Effector memory CD4-positive, alpha-beta T cell (primary cell): ENCODE measurements at regions not wholly inside any gene's neighbourhood (a gene's known extent, or its start where the extent isn't known, plus 50 kb on each side); places are given as distances from the start of the nearest gene placed in this dataset.

Experiments used
- DNase-seq, 3 donors: peaks; one replicate each; pipeline ENCODE4 v3.0.0-alpha.2; 2020
- H3K27ac ChIP-seq: 2 replicates; pipeline ENCODE4 v1.7.0; 2013; ENCODE audit warnings: mild to moderate bottlenecking, low read length, moderate library complexity; ENCODE audit not compliant: insufficient read depth, poor library complexity, severe bottlenecking
- H3K27me3 ChIP-seq: replicated peaks from 2 replicates; pipeline ENCODE4 v1.7.0; 2013; ENCODE audit warnings: mild to moderate bottlenecking, low read length; ENCODE audit not compliant: insufficient read depth, control insufficient read depth, poor library complexity, severe bottlenecking
- H3K36me3 ChIP-seq: 2 replicates; pipeline ENCODE4 v1.7.0; 2013; ENCODE audit warnings: mild to moderate bottlenecking, low read length, moderate library complexity; ENCODE audit not compliant: control insufficient read depth, insufficient read depth
- H3K4me1 ChIP-seq: 2 replicates; pipeline ENCODE4 v1.7.0; 2013; ENCODE audit warnings: low read length, mild to moderate bottlenecking; ENCODE audit not compliant: control insufficient read depth, insufficient read depth, poor library complexity, severe bottlenecking
- H3K4me3 ChIP-seq: 2 replicates; pipeline ENCODE4 v1.7.0; 2013; ENCODE audit warnings: low read length, low read depth, mild to moderate bottlenecking; ENCODE audit not compliant: insufficient read depth, poor library complexity, severe bottlenecking
- H3K9me3 ChIP-seq: 2 replicates; pipeline ENCODE4 v1.7.0; 2013; ENCODE audit warnings: mild to moderate bottlenecking, low read length, moderate library complexity; ENCODE audit not compliant: control insufficient read depth

DNA sequence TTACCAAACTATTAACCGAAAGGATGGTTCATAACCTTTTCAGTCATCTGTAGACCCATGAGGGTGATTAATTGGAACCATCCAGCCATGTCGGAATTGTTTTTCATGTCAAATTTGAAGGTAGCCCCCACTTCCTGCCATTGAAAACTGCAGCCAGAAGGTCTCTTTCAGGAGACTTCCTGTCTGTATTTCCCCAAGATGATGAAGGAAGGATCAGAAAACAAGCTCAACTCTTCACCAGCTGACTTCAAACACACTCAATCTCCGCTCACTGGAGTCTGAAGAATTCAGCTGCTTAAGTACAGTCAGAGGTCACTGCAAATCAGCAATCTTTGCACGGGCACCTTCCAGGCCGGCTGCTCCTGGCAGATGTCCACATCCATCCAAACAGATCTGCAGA, 291.7 kb upstream of the NPVF start:
- Histone ChIP-seq H3K4me1 (no peaks in the 10 kb centered on the region), H3K9me3 (no peaks in the 10 kb centered on the region), H3K27ac (no peak overlapping the region), H3K36me3 (no peaks in the 10 kb centered on the region), H3K4me3 (no peak overlapping the region), H3K27me3 (no peaks in the 10 kb centered on the region)
- no peak for DNase-seq

DNA sequence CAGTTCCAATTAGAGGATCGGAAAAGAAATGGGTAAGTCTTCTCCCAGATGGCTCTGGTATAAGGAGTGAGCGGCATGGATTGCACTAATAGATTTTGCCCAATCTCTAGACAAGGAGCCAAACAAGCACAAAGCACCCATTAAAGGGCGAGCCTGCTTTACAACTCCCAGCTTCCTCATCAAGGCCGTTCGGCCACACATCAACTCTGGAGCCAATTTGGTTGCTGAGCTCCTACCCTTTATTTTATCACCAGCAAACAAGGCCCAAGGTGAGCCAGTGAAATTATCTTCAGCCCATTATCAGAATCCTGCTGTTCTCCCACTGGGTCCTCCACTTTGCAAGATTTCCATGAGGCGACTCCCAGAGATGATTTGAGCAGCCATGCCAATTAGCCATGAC, 292.2 kb upstream of the NPVF start:
- Histone ChIP-seq H3K9me3 (no peaks in the 10 kb centered on the region), H3K27me3 (no peaks in the 10 kb centered on the region), H3K36me3 (no peaks in the 10 kb centered on the region), H3K4me3 (no peak overlapping the region), H3K27ac (no peak overlapping the region), H3K4me1 (no peaks in the 10 kb centered on the region)
- DNase-seq = no peak

DNA sequence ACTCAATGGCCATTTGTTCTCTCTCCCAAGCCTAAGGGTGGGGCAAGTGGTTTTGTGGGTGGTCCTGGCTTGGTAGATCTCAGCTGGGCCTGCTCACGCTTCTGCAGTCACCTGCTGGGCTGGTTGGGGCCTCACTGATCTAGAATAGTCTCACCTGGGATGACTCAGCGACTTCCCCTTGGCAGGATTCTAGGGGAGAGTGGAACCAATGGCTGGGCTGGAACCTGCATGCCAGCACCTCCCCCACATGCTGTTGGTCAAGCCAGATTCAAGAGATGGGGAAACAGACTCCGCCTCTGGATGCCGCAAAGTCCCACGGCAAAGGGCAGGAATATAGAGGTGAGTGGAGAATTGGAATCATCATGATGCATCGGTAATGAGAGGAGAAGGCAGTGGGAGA, 292.9 kb upstream of the NPVF start:
- Histone ChIP-seq H3K27ac (no peak overlapping the region), H3K36me3 (no peaks in the 10 kb centered on the region), H3K4me1 (no peaks in the 10 kb centered on the region), H3K27me3 (no peaks in the 10 kb centered on the region), H3K4me3 (no peak overlapping the region), H3K9me3 (no peaks in the 10 kb centered on the region)
- no peak for DNase-seq

DNA sequence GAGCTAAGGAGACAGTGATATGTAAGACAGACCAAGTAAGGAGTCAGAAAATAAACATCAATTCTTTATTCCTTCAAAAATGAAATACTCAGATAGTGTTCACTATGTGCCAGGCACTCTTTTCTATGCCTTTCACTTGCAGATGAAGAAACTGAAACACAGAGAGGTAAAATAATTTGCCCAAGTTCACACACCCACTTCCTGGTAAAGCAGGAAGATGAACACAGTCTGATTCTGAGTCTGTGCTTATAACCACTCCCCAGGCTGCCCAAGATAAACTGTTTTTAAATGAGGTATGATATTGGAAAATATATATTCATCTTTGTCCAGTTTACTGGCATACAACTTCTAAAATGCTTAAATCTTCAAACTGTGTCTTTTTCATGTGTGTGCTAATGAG, 294.4 kb upstream of the NPVF start:
- no peak overlapping the region for H3K27ac ChIP-seq
- H3K9me3 ChIP-seq = no peaks in the 10 kb centered on the region
- no peaks in the 10 kb centered on the region for H3K4me1 ChIP-seq
- no peaks in the 10 kb centered on the region for H3K36me3 ChIP-seq
- no peak overlapping the region for H3K4me3 ChIP-seq
- DNase-seq = no peak
- H3K27me3 ChIP-seq = no peaks in the 10 kb centered on the region

DNA sequence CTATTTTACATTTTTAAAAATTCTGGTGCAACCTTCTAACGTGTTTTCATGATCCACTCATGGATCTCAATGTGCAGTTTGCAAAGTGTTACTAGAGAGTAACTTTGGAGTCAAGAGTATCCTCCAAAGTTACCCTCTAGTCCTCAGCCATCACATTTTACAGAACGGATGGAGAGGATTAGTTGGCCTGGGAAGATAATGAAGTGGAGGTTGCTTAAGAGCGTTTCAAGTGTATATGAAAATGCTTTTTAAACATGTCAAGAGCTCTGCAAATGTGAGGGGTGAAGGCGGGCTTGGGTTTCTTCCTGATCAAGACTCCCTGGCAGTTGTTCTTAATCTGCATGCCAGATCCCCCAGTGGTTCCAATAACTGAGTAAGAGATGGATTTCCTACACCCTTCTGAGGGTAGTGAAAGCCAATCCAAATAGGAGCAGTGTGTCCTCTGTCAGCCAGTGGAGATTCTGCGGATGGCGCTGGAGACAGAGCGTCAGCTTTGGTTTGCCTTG, 299.4 kb upstream of the NPVF start:
- H3K4me3 ChIP-seq = no peak overlapping the region
- DNase-seq = no peak
- no peaks in the 10 kb centered on the region for H3K27me3 ChIP-seq
- H3K4me1 ChIP-seq = no peaks in the 10 kb centered on the region
- H3K9me3 ChIP-seq = no peaks in the 10 kb centered on the region
- H3K27ac ChIP-seq = no peak overlapping the region
- H3K36me3 ChIP-seq = no peaks in the 10 kb centered on the region

DNA sequence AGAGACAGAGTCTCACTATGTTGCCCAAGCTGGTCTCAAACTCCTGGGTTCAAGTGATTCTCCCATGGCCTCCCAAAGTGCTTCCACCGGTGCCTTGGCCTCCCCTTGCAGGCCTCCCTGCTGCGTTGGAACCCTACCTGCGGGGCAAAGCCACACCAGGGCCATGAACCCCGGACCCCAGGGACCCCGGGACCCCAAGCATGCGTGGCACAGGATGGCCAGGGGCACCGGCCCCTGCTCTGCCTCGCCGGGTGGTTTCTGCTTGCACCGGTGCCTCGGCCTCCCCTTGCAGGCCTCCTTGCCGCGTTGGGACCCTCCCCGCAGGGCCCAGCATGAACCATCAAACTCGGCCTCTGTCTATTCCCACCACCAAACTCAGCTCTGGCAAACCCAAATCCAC, 301.0 kb upstream of the NPVF start:
- Histone ChIP-seq H3K36me3 (no peaks in the 10 kb centered on the region), H3K27ac (no peak overlapping the region), H3K27me3 (no peaks in the 10 kb centered on the region), H3K4me3 (no peak overlapping the region), H3K9me3 (no peaks in the 10 kb centered on the region), H3K4me1 (no peaks in the 10 kb centered on the region)
- DNase-seq = no peak

DNA sequence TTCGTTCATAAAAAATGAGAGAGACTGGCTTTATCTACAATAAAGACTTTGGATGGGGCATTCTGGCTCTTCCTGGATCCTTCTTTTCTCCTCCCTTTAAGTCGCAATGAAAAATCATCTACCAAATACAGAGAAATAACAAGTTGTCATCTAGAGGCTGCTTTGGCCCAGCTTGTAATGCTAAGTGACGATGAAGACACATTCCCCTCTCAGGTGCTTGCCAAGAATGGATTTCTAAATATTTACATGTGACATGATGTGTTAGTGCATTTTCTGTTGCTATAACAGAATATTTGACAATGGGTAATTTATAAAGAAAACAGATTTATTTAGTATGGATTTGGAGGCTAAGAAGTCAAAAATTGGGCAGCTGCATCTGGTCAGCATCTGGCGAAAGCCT, 308.6 kb upstream of the NPVF start:
- no peaks in the 10 kb centered on the region for H3K9me3 ChIP-seq
- no peak overlapping the region for H3K4me3 ChIP-seq
- H3K4me1 ChIP-seq = no peaks in the 10 kb centered on the region
- H3K36me3 ChIP-seq = no peaks in the 10 kb centered on the region
- no peak for DNase-seq
- H3K27ac ChIP-seq = no peak overlapping the region
- no peaks in the 10 kb centered on the region for H3K27me3 ChIP-seq

DNA sequence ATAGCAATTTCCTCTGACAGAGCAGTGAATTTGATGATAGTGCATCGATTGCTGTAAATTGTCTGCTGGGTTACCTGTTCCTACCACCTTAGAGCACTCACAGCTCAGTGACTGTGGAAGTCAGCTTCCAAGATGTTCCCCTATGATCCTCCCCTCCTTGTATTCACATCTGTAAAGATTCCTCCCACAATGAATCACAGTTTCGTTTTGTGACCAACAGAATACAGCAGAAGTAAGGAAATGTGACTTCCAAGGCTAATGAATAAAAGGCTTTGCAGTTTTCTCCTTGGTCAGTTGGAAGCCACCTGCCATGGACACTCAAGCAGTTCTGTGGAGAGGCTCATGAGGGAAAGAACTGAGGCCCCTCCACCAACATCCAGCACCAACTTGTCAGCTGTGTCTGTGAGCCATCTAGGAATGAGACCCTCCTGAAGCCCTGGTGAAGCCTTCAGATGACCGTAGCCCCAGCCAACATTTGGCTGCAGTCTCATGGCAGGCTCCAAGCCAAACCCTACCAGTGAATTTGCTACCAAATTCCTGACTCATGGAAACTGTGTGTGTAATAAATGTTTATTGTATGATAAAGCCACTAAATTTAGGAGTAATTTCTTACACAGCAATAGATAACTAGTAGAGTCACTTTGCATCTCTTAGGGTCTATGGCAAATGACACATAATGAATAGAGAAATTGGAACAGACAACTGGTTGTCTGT, 309.5 kb upstream of the NPVF start:
- DNase-seq = no peak
- no peaks in the 10 kb centered on the region for H3K4me1 ChIP-seq
- H3K27ac ChIP-seq = no peak overlapping the region

DNA sequence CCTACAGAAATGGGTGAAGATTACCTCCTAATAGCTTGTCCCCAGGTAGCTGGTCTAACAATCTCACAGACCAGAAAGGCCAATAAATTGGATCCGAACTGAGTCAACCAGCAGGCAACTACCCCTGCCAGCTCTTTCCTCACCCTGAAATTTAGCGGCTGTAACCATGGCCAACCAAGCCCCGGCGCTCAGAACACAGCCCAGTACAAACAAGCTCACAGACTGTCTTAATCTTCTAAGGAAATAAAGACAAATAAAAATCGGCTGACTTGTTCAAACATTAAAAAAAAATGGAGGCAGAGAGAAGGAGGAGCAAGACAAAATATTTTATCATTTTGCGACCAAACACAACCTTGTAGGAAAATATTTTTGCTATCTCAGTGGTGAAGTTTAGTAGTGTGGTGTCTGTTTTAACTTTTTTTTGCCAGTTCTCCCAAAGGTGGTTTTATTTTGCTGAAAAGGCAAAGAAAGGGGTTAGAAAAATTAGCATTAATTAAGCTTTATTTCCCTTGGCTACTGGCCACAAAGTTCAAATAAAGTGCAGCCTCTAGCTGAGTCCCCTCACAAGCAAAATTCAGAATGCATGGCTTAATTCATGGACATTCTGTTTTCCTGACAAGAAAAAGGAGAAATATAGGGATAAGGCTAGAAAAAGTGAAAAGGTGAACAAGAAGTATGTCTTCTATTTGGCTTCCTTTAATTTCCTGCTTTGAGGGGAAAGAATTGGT, 313.0 kb upstream of the NPVF start:
- Histone ChIP-seq H3K36me3 (no peaks in the 10 kb centered on the region), H3K27ac (no peak overlapping the region)
- DNase-seq = no peak

More for the DNA sequence above, 309.5 kb upstream of the NPVF start:
- Histone ChIP-seq H3K27me3 (no peaks in the 10 kb centered on the region), H3K36me3 (no peaks in the 10 kb centered on the region), H3K9me3 (no peaks in the 10 kb centered on the region), H3K4me3 (no peak overlapping the region)

DNA sequence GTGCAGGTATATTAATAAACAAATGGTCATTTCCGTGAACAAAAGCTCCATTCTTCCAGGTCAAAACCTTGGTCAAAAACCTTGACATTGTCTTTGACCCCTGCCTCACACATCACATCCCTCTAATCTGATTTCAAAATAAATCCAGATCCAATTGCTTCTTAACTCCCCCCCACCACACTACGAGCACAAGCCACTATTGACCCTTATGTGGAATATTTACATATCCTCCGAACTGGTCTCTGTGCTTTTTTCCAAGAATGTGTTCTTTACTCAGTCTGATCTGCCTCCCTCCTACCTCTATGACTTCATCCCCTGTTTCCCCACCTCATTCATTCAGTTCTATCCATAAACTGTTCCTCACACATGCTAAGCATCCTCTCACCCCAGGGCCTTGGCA, 313.6 kb upstream of the NPVF start:
- H3K4me3 ChIP-seq = no peak overlapping the region
- no peaks in the 10 kb centered on the region for H3K27me3 ChIP-seq
- no peaks in the 10 kb centered on the region for H3K4me1 ChIP-seq
- no peaks in the 10 kb centered on the region for H3K36me3 ChIP-seq
- no peak overlapping the region for H3K27ac ChIP-seq
- no peaks in the 10 kb centered on the region for H3K9me3 ChIP-seq
- DNase-seq = no peak

More for the DNA sequence above, 313.0 kb upstream of the NPVF start:
- Histone ChIP-seq H3K4me3 (no peak overlapping the region), H3K9me3 (no peaks in the 10 kb centered on the region), H3K27me3 (no peaks in the 10 kb centered on the region), H3K4me1 (no peaks in the 10 kb centered on the region)
